G401.6 (cell line): ENCODE measurements at regions not wholly inside any gene's neighbourhood (a gene's known extent, or its start where the extent isn't known, plus 50 kb on each side); places are given as distances from the start of the nearest gene placed in this dataset.
"Not testable (repeated sequence)": the region's sequence is repeated elsewhere in the genome, so short reads cannot be mapped to it uniquely, and the experiment has no call there.

ENCODE experiments used
- FAIRE-seq: peaks from 2 replicates; lab custom pipeline; 2012; peaks lifted over from hg19 to GRCh38; lab: Jason Lieb, UNC

- FAIRE-seq: no peak
Measured at GRCh38 chr1:78250201-78250600, 204.4 kb downstream of the GIPC2 start.

DNA sequence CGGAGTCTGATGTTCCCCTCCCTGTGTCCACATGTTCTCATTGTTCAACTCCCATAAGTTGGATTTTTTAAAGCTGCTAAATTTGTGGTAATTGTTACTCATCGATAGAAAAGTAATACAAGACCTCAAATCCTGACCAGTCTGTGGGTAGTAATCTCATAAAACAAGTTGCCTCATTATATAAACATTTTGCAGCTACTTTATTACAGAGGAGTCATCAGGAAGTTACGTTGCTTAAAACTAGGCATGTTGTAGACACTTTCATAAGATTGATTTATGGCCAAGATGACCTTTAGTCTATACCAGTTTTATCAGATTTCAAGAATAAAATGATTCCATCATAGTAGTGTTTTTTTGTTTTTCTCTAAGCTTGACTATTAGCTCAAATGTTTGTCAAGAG, 208.8 kb downstream of the GIPC2 start:
- FAIRE-seq: no peak

DNA sequence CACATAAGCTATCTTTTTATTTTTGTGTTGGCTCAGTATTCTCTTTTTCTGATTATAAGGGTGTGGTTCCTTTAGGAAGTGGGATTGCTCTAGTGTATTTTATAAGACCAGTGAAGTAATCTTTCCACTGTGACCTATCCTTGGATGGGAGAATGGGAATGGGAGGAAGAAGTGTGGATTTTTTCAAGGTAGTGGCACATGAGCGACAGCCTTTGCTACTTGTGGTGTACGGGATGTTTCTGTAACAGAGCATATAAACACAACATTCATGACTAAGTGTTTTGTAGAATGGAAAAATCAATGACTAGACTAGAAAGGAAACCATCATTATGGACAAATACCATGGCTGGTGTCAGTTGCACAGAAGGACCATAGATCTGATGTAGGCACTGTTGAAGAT, 209.6 kb downstream of the GIPC2 start:
- FAIRE-seq: no peak

DNA sequence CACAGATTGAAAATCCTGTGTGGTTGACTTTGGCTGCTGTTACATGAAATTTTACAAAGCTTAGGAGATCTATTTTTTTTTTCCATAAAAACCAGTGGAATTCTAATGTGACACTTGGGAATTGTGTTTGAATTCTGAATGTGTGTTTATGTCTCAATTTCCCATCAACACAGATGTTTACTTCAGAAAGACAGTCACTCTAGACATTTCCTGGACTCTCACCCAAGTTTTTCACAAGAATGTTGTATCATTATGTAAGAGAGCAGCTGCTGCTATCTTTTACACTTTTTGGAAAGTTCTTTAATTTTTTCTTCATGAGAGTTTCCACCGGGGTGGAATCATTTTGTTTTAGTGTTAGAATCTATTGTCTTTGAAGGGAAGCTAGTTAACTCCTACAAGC, 210.1 kb downstream of the GIPC2 start:
- no peak for FAIRE-seq

DNA sequence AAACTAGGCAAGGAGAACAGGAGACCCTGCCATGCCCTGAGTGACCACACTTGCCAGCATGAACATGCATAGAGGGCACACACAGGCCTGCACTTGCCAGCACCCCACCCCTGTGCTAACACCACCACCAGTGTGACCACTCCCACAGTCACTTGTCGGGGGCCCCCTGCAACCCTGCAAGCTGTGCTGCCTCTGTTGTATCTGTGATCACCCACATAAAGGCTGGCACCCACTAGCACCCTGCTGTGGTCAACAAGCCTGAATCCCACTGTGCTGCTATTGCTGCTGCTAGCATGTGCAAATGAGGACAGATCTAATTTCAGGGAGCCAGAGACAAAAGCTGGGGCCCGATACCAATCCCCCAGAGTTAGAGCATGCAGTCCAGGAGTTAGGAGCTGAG, 217.7 kb downstream of the GIPC2 start:
- FAIRE-seq: no peak

GRCh38 chr1:78263946-78264345, 218.2 kb downstream of the GIPC2 start:
- no peak for FAIRE-seq

DNA sequence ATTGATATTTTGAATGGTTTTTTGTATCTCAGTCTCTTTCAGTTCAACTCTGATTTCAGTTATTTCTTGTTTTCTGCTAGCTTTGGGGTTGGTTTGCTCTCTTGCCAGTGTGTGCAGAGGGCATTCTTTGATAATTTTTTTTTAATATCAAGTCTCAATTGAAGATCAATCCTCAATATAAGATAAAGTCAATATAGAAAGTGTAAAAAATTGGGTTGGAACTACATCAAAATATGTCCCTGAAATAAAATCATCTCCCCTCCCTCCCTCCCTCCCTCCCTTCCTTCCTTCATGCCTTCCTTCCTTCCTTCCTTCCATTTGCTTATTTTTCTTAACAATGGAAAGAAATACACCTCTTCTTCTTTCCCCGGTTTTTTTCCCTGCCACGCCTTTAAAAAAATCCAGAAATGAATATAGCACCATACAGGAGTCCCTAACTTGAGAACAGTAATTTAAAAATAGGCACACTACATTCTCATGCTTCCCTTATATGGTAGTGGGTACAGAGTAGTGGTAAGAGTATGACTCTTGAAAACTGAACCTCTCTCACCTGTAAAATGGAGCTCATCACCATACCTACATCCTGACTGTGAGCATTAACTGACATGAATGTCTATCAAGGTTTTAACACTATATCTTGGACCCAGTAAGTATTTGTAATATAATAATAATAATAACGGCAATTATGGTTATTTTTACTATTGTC, 221.9 kb downstream of the GIPC2 start:
- no peak for FAIRE-seq

GRCh38 chr1:78269591-78269990, 221.2 kb upstream of the PTGFR start:
- no peak for FAIRE-seq

GRCh38 chr1:78271423-78271822, 219.4 kb upstream of the PTGFR start:
- FAIRE-seq: not testable (repeated sequence)

- FAIRE-seq: no peak
Measured at GRCh38 chr1:78274814-78275213, 216.0 kb upstream of the PTGFR start.

DNA sequence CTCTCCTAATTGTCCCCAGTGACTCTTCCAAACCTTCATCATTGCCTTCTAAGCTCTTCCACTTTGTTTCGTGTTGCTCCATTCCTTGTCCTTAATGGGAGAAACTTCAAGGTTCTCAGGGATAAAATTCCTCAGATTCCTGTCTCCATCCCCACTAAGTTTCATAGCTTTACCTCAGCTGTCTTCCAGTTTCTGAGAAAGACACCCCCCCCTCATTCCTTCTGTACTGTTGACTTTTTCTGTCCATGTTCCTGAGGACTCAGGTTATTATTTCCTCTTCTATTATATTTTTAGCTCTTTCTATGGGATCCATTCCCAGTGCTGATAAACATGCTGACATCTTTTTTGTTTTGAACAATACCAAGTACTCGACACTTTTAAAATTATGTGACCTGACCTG, 215.3 kb upstream of the PTGFR start:
- FAIRE-seq: no peak

GRCh38 chr1:78275906-78276685, 214.7 kb upstream of the PTGFR start:
- FAIRE-seq: no peak

- FAIRE-seq: no peak
Measured at GRCh38 chr1:78277253-78277652, 213.5 kb upstream of the PTGFR start.

- FAIRE-seq: no peak
Measured at GRCh38 chr1:78279051-78279450, 211.7 kb upstream of the PTGFR start.

DNA sequence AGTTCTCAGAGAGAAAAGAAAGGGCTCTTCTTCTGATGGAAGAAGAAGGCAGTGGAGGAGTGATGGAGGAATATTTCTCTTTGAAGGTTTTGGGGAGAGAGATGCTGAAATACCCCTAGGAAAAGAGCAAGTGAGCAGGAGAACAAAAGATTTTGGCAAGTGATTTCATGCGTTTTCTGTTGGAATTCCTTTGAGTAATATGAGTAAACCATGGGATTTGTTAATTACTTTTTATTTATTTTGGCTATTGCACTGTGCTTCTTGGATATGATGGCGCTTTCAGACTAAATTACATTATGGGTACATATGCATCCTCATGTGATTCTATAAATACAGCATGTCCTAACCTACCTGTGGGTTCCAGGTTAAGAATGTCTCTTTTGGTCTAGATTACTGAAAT, 210.1 kb upstream of the PTGFR start:
- no peak for FAIRE-seq

GRCh38 chr1:78281580-78281979, 209.2 kb upstream of the PTGFR start:
- no peak for FAIRE-seq

GRCh38 chr1:78283691-78284090, 207.1 kb upstream of the PTGFR start:
- FAIRE-seq: no peak

DNA sequence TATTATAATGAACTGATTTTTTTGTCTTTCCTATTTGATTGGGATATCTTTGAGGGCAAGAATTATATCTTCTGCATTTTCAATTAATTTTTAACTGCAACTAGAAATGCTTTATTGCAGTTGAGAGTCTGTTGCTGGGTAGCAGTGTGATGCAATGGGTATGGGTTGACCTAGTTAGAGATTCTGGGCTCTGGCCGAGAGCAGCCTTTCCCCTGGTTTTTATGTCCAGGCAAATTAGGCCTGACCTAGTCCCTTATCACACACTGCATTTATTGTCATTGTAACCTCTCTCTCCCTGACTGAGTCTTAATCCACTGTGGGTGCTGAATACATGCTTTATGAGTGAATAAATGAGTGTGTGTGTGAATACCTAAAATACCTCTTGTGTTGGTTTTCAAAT, 206.4 kb upstream of the PTGFR start:
- no peak for FAIRE-seq

DNA sequence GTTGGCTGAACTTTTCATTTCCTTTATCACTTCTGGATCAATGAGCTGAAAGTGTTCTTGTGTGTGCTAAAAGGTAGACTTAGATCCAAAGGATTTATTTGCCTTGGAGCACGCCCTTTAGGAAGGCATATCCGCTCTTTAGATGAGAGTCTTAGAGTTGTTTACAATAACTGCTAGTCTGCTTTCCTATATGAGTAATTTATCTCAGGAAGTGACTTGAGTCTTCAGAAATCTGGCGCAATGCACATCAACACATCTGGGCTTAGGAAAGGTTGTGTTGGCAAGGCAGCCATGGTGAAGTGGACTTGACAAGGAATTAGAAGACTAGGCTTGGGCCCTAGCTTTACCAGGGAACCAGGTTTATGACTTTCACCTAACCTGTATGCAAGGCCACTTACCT, 204.1 kb upstream of the PTGFR start:
- no peak for FAIRE-seq

- FAIRE-seq: no peak
Measured at GRCh38 chr1:78289603-78290002, 201.2 kb upstream of the PTGFR start.

DNA sequence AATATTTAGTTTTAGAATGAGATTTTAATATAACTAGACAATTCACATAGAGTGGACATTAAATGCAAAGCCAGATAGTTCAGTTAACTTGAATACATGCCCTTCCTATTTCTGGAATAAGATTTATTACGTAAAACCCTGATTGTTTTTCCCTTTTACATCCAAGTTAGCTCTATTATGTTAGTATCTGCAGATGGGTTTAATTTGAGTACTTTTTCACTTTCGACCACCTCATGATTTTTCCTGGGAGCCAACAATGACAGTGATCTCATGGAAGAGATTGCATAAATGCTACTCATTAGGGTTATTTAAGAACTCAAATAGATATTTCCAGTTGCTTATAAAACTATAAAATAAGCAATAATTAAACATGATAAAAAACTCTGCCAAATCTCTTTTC, 199.4 kb upstream of the PTGFR start:
- FAIRE-seq: no peak

DNA sequence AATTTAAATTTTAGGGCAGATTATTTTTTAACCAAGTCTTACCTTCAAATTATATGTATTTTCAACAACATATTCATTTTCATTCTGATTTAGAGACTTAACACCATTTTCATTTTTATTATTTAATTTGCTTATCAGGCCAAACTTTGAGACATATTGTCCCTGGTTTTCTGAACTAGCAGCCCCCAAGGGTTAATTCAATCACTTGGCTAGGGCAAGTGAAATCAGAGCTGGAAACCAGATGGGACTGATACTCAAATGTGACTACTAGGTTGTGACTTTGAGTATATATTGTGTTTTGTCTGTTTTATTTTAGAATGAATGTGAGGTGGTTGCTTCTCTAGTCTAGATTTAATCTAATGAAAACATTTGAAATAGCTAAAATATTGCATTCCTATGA, 198.9 kb upstream of the PTGFR start:
- no peak for FAIRE-seq

- FAIRE-seq: no peak
Measured at GRCh38 chr1:78292361-78292760, 198.4 kb upstream of the PTGFR start.

GRCh38 chr1:78297836-78298235, 192.9 kb upstream of the PTGFR start:
- no peak for FAIRE-seq
